OCI-LY3 (cell line): ENCODE measurements at regions not wholly inside any gene's neighbourhood (a gene's known extent, or its start where the extent isn't known, plus 50 kb on each side); places are given as distances from the start of the nearest gene placed in this dataset.

Source experiments
- H2AFZ ChIP-seq: fragments of 200-600, 300-600 bp; shearing (Covaris generic); 2 replicates; pipeline ENCODE4 v1.6.0; 2014; ENCODE audit warnings: antibody characterized with exemption, low read depth, low read length
- H3K27ac ChIP-seq: fragments of 200-600, 300-600 bp; sonication (generic); 2 replicates; pipeline ENCODE4 v1.5.1; 2014; ENCODE audit warnings: mild to moderate bottlenecking, low read length, moderate library complexity, mixed read lengths
- H3K27me3 ChIP-seq: fragments of 200-600, 300-600 bp; sonication (generic); 2 replicates; pipeline ENCODE4 v1.6.1; 2014; ENCODE audit warnings: low read depth, low read length, mixed read lengths
- H3K36me3 ChIP-seq: fragments of 200-600, 300-600 bp; sonication (generic); replicated peaks from 2 replicates; pipeline ENCODE3; 2014; ENCODE audit warnings: low read depth, low read length, mixed read lengths
- H3K4me1 ChIP-seq: fragments of 300-600, 200-600 bp; sonication (generic); 2 replicates; pipeline ENCODE4 v1.6.1; 2014; ENCODE audit warnings: low read length, mixed read lengths
- H3K4me2 ChIP-seq: fragments of 200-600, 300-600 bp; sonication (generic); 2 replicates; pipeline ENCODE4 v1.6.1; 2014; ENCODE audit warnings: low read length, mixed read lengths
- H3K4me3 ChIP-seq: fragments of 300-600, 200-600 bp; sonication (generic); 2 replicates; pipeline ENCODE4 v1.5.1; 2014; ENCODE audit warnings: antibody characterized with exemption, mild to moderate bottlenecking, low read length, moderate library complexity
- H3K79me2 ChIP-seq: fragments of 300-600, 200-600 bp; shearing (Covaris generic); 2 replicates; pipeline ENCODE4 v1.6.1; 2014; ENCODE audit warnings: mild to moderate bottlenecking, low read length, mixed read lengths
- H3K9ac ChIP-seq: fragments of 300-600, 200-600 bp; shearing (Covaris generic); 2 replicates; pipeline ENCODE4 v1.6.0; 2014; ENCODE audit warnings: mild to moderate bottlenecking, low read length, moderate library complexity
- H3K9me3 ChIP-seq: fragments of 200-600, 300-600 bp; shearing (Covaris generic); 2 replicates; pipeline ENCODE4 v1.6.1; 2014; ENCODE audit warnings: low read length, mixed read lengths; ENCODE audit not compliant: insufficient read depth
- H4K20me1 ChIP-seq: fragments of 200-600, 300-600 bp; sonication (generic); 2 replicates; pipeline ENCODE4 v1.6.1; 2016; ENCODE audit warnings: low read length, mixed read lengths; ENCODE audit not compliant: insufficient read depth
- CTCF ChIP-seq: fragments of 200-600, 300-600 bp; sonication (generic); IDR thresholded peaks from 2 replicates; pipeline ENCODE4 v1.5.1; 2014; ENCODE audit warnings: antibody characterized with exemption, low read length, low read depth
- EZH2phosphoT487 ChIP-seq: fragments of 200-600 bp; shearing (Covaris generic); IDR thresholded peaks from 2 replicates; pipeline ENCODE4 v1.6.1; 2018; ENCODE audit warnings: antibody characterized with exemption, mixed run types, low read depth

DNA sequence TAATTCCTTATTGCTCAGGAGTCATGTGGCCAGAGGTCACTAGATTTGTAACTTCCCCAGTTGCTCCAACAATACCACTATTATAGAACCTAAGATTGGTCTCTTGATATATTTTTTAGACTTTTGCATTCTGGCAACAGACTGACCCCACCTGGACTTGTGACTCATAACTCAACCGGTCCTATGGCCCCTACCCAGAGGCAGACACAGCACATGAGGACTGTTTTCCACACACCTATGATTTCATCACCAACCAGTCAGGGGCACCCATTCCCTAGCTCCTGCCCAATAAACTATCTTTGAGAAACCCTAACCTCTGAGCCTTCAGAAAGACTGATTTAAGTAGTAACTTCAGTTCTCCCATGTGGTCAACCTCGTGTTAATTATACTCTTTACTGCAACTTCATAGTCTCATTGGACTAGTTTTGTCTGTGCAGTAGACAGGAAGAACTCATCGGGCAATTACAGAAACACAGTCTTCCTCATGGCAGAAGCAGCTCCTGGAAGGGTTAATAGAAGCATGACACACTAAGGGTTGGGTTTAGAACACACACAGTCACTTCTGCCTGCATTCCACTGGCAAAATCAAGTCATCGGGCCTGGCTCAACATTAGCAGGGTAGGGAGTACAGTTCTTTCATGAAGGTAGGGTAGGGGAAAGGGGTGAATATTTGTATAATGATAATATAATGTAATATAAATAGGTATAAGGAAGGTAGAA lies 251.8 kb downstream of the UQCRFS1 start:
- Histone ChIP-seq H3K27me3 (peaks cover 18% of the 10 kb centered on the region; the same call in 1 of the 2 replicates), H3K4me3 (no peak overlapping the region), H2AFZ (no peak overlapping the region), H3K79me2 (no peaks in the 10 kb centered on the region), H3K27ac (no peak overlapping the region), H3K9ac (no peak overlapping the region), H3K4me1 (no peaks in the 10 kb centered on the region), H3K4me2 (no peak overlapping the region), H3K36me3 (no peaks in the 10 kb centered on the region), H4K20me1 (no peaks in the 10 kb centered on the region), H3K9me3 (no peaks in the 10 kb centered on the region)
- TF ChIP-seq EZH2phosphoT487, result no peak
- no peak for TF ChIP-seq CTCF

- Histone ChIP-seq H3K4me2 (no peak overlapping the region), H3K27me3 (peaks cover 21% of the 10 kb centered on the region; the same call in 1 of the 2 replicates), H4K20me1 (no peaks in the 10 kb centered on the region), H2AFZ (no peak overlapping the region), H3K9ac (no peak overlapping the region), H3K4me1 (no peaks in the 10 kb centered on the region), H3K4me3 (no peak overlapping the region), H3K27ac (no peak overlapping the region), H3K79me2 (no peaks in the 10 kb centered on the region), H3K36me3 (no peaks in the 10 kb centered on the region), H3K9me3 (no peaks in the 10 kb centered on the region)
- no peak for TF ChIP-seq CTCF
- TF ChIP-seq EZH2phosphoT487, result no peak
Measured at GRCh38 chr19:28960586-28960985, 252.4 kb downstream of the UQCRFS1 start.

DNA sequence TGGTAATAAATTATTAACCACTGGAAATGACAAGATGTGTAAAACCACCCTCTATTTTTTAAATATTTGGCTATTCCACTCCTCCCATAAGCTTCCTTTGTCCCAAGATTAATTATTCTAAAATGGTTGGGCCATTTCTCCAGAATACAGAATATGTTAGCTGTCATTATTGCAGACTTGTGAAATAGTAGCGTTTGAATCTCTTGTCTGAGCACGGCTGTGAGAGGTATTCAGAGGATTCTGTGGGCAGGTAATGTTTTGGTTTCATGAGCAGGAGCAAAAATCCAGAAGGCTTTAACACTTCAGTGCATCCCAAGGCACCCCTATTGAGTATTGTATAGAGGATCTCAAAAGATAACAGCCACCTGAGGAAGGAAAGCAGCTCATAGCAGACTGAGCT lies 256.0 kb downstream of the UQCRFS1 start:
- TF ChIP-seq EZH2phosphoT487, result no peak
- no peak for TF ChIP-seq CTCF
- Histone ChIP-seq H3K36me3 (no peaks in the 10 kb centered on the region), H3K27me3 (peaks cover 24% of the 10 kb centered on the region; the same call in 1 of the 2 replicates), H3K4me3 (no peak overlapping the region), H2AFZ (no peak overlapping the region), H3K4me2 (no peak overlapping the region), H3K27ac (no peak overlapping the region), H3K4me1 (no peaks in the 10 kb centered on the region), H3K9me3 (no peaks in the 10 kb centered on the region), H3K9ac (no peak overlapping the region), H3K79me2 (no peaks in the 10 kb centered on the region), H4K20me1 (no peaks in the 10 kb centered on the region)

- Histone ChIP-seq H3K36me3 (no peaks in the 10 kb centered on the region), H2AFZ (no peak overlapping the region), H3K27me3 (peaks cover 24% of the 10 kb centered on the region; the same call in 1 of the 2 replicates), H3K79me2 (no peaks in the 10 kb centered on the region), H3K9me3 (no peaks in the 10 kb centered on the region), H3K4me1 (no peaks in the 10 kb centered on the region), H3K27ac (no peak overlapping the region), H3K4me3 (no peak overlapping the region), H3K4me2 (no peak overlapping the region), H3K9ac (no peak overlapping the region), H4K20me1 (no peaks in the 10 kb centered on the region)
- TF ChIP-seq EZH2phosphoT487 (no peak), CTCF (no peak)
Measured at GRCh38 chr19:28956421-28956820, 256.5 kb downstream of the UQCRFS1 start.
